Liver (tissue), 8 donors: ENCODE measurements at regions not wholly inside any gene's neighbourhood (a gene's known extent, or its start where the extent isn't known, plus 50 kb on each side); places are given as distances from the start of the nearest gene placed in this dataset.

Experiments
- DNase-seq: peaks from one replicate; pipeline ENCODE4 v3.0.0-alpha.2; 2017; ENCODE audit warnings: low spot score
- H3K27ac ChIP-seq, 2 donors: one replicate each; pipeline ENCODE4 v1.7.0; 2013; ENCODE audit warnings: inconsistent platforms in 2 of 2, low read length in 2 of 2, control low read depth in 1 of 2, low read depth in 1 of 2, mild to moderate bottlenecking in 1 of 2
- H3K27me3 ChIP-seq, 4 donors: one replicate each; pipeline versions ENCODE4 v1.6.1 to v1.7.0; 2013; ENCODE audit warnings: low read length in 3 of 4, inconsistent platforms in 1 of 4, mild to moderate bottlenecking in 1 of 4, moderate library complexity in 1 of 4; ENCODE audit not compliant: control insufficient read depth in 4 of 4, insufficient read depth in 4 of 4
- H3K36me3 ChIP-seq, 4 donors: one replicate each; pipeline versions ENCODE4 v1.6.1 to v1.7.0; 2013; ENCODE audit warnings: low read length in 3 of 4, mild to moderate bottlenecking in 3 of 4, low read depth in 1 of 4, moderate library complexity in 1 of 4; ENCODE audit not compliant: control insufficient read depth in 4 of 4, insufficient read depth in 3 of 4
- H3K4me1 ChIP-seq, 4 donors: one replicate each; pipeline versions ENCODE4 v1.6.1 to v1.7.0; 2013; ENCODE audit warnings: low read length in 3 of 4, mild to moderate bottlenecking in 3 of 4, moderate library complexity in 1 of 4; ENCODE audit not compliant: control insufficient read depth in 4 of 4, insufficient read depth in 4 of 4
- H3K4me3 ChIP-seq, 3 donors: one replicate each; pipeline versions ENCODE4 v1.6.1 to v1.7.0; 2013; ENCODE audit warnings: low read length in 3 of 3, control low read depth in 1 of 3, low read depth in 1 of 3, mild to moderate bottlenecking in 1 of 3
- H3K9ac ChIP-seq, 2 donors: one replicate each; pipeline ENCODE4 v1.7.0; 2013; ENCODE audit warnings: low read length in 2 of 2, mild to moderate bottlenecking in 2 of 2, moderate library complexity in 2 of 2, control low read depth in 1 of 2, low read depth in 1 of 2
- H3K9me3 ChIP-seq, 4 donors: one replicate each; pipeline versions ENCODE4 v1.6.1 to v1.7.0; 2013; ENCODE audit warnings: low read length in 3 of 4; ENCODE audit not compliant: control insufficient read depth in 4 of 4
- ATF3 ChIP-seq: IDR thresholded peaks from 2 replicates; pipeline ENCODE4 v1.6.1; 2016; ENCODE audit warnings: antibody characterized with exemption
- CTCF ChIP-seq: fragments of 150-350 bp; IDR thresholded peaks from 2 replicates; pipeline ENCODE4 v1.5.1; 2017; ENCODE audit warnings: improper control_type of control experiment, low read depth, low read length; ENCODE audit not compliant: missing input control
- EGR1 ChIP-seq, 2 donors: IDR thresholded peaks; 2 replicates each; pipeline ENCODE4 v1.6.1; 2016 to 2018; ENCODE audit warnings: antibody characterized with exemption in 2 of 2, low read depth in 2 of 2
- FOXA1 ChIP-seq: IDR thresholded peaks from 2 replicates; pipeline ENCODE4 v1.6.1; 2016; ENCODE audit warnings: antibody characterized with exemption
- FOXA2 ChIP-seq: IDR thresholded peaks from 2 replicates; pipeline ENCODE4 v1.6.1; 2016; ENCODE audit warnings: antibody characterized with exemption
- HNF4A ChIP-seq, 2 donors: conservative IDR thresholded peaks; 2 replicates each; pipeline ENCODE4 v1.6.1; 2016; ENCODE audit warnings: antibody characterized with exemption in 2 of 2, mild to moderate bottlenecking in 2 of 2
- HNF4G ChIP-seq: IDR thresholded peaks from 2 replicates; pipeline ENCODE4 v1.6.1; 2016; ENCODE audit warnings: antibody characterized with exemption
- JUND ChIP-seq, 2 donors: IDR thresholded peaks; 2 replicates each; pipeline ENCODE4 v1.6.1; 2016; ENCODE audit warnings: antibody characterized with exemption in 2 of 2
- MAX ChIP-seq: IDR thresholded peaks from 2 replicates; pipeline ENCODE4 v1.6.1; 2016; ENCODE audit warnings: antibody characterized with exemption
- NR2F2 ChIP-seq: IDR thresholded peaks from 2 replicates; pipeline ENCODE4 v1.6.1; 2016; ENCODE audit warnings: antibody characterized with exemption
- RAD21 ChIP-seq, 2 donors: IDR thresholded peaks; 2 replicates each; pipeline ENCODE4 v1.6.1; 2016; ENCODE audit warnings: antibody characterized with exemption in 2 of 2, mild to moderate bottlenecking in 2 of 2
- REST ChIP-seq: IDR thresholded peaks from 2 replicates; pipeline ENCODE4 v1.6.1; 2016; ENCODE audit warnings: antibody characterized with exemption, mild to moderate bottlenecking
- SP1 ChIP-seq: IDR thresholded peaks from 2 replicates; pipeline ENCODE4 v1.6.1; 2018; ENCODE audit warnings: antibody characterized with exemption, mild to moderate bottlenecking
- TAF1 ChIP-seq: conservative IDR thresholded peaks from 2 replicates; pipeline ENCODE4 v1.6.1; 2016; ENCODE audit warnings: antibody characterized with exemption, mild to moderate bottlenecking
- YY1 ChIP-seq: IDR thresholded peaks from 2 replicates; pipeline ENCODE4 v1.6.1; 2016; ENCODE audit warnings: antibody characterized with exemption, mild to moderate bottlenecking
- ZBTB33 ChIP-seq: IDR thresholded peaks from 2 replicates; pipeline ENCODE4 v1.6.1; 2016; ENCODE audit warnings: antibody characterized with exemption
- WGBS: extraction: QIAGEN DNeasy Blood & Tissue Kit; methylation state at CpG from one replicate; pipeline ENCODE4 v1.1.7; 2013; 5-methylcytosine and 5-hydroxymethylcytosine counted together
- donor health status: healthy.
- donor health status: healthy.
- donor health status: healthy.
- donor health status: healthy.
- donor health status: healthy.

GRCh38 chr14:66008631-66009030 lies 477.5 kb upstream of the CCDC196 start:
- no peak for DNase-seq
- Histone ChIP-seq H3K4me3 (no peak overlapping the region), H3K9me3 (peaks cover 0 to 6% (median 0%) of the 10 kb centered on the region in 4 donors), H3K36me3 (no peaks in the 10 kb centered on the region), H3K9ac (no peak overlapping the region), H3K4me1 (no peaks in the 10 kb centered on the region), H3K27me3 (no peaks in the 10 kb centered on the region), H3K27ac (no peak overlapping the region)
- WGBS: 68% methylated on average over 2 of the region's 2 CpGs
- TF ChIP-seq RAD21 (IDR thresholded peaks at IDR 0.05) (no peak), YY1 (no peak), MAX (no peak), REST (no peak), CTCF (no peak), HNF4G (no peak), SP1 (no peak), FOXA1 (no peak), ZBTB33 (no peak)

GRCh38 chr14:66009089-66009488 lies 477.1 kb upstream of the CCDC196 start:
- no peak for TF ChIP-seq HNF4A (conservative IDR thresholded peaks at IDR 0.05)
- no peak for TF ChIP-seq JUND (IDR thresholded peaks at IDR 0.05)
- TF ChIP-seq FOXA1: no peak
- TF ChIP-seq NR2F2: no peak
- no peak for TF ChIP-seq EGR1 (IDR thresholded peaks at IDR 0.05; ENCODE audit: low read depth in 2 of 2)
- TF ChIP-seq REST: no peak
- no peak for TF ChIP-seq TAF1
- TF ChIP-seq RAD21 (IDR thresholded peaks at IDR 0.05): no peak
- TF ChIP-seq FOXA2: no peak
- no peak for TF ChIP-seq YY1
- no peak for TF ChIP-seq HNF4G
- no peak for TF ChIP-seq SP1
- no peak for TF ChIP-seq CTCF
- TF ChIP-seq ATF3: no peak
- Histone ChIP-seq H3K9ac (no peak overlapping the region), H3K4me1 (no peaks in the 10 kb centered on the region), H3K27ac (no peak overlapping the region), H3K27me3 (no peaks in the 10 kb centered on the region), H3K4me3 (no peak overlapping the region), H3K36me3 (no peaks in the 10 kb centered on the region), H3K9me3 (peaks cover 0 to 6% (median 0%) of the 10 kb centered on the region in 4 donors)
- 57% methylated on average over 2 of the region's 2 CpGs for WGBS
- no peak for DNase-seq
